ENCODE measurements at regions not wholly inside any gene's neighbourhood (a gene's known extent, or its start where the extent isn't known, plus 50 kb on each side); places are given as distances from the start of the nearest gene placed in this dataset.

GRCh38 chr7:54908760-54909438 lies 109.9 kb upstream of the EGFR start:
- no TSS peak for BruUV-seq (replicated peaks)
- no peaks in the 10 kb centered on the region for H3K27me3 ChIP-seq (ENCODE audit: insufficient read depth, low read length)
- ChIA-PET CTCF (no interaction called here), RAD21 (ENCODE audit: low non-redundant PET in 1 of 2, low total read pairs in 2 of 2, uncharacterized antibody in 2 of 2, unreplicated experiment in 2 of 2) (no interaction called here), POLR2A (no interaction called here)
- no peaks in the 10 kb centered on the region for H3K36me3 ChIP-seq (ENCODE audit: control insufficient read depth in 1 of 2, insufficient read depth in 2 of 2, low read length in 2 of 2)
- DNase-seq (ENCODE audit: low read depth, low spot score) (no peak), ATAC-seq (no peak)
- no peak overlapping the region for H2AFZ ChIP-seq (ENCODE audit: low read depth, low read length, poor library complexity, severe bottlenecking)
- TF ChIP-seq ATF3 (IDR thresholded peaks at IDR 0.05): no peak
- no peak for TF ChIP-seq ZFX (IDR thresholded peaks at IDR 0.05)
- TF ChIP-seq CBX3 (IDR thresholded peaks at IDR 0.05; ENCODE audit: low read depth): no peak
- no peak for TF ChIP-seq POLR2AphosphoS5 (IDR thresholded peaks at IDR 0.05; ENCODE audit: low read depth, low read length)
- H3K9me2 ChIP-seq (ENCODE audit: insufficient read depth): no peaks in the 10 kb centered on the region
- no peaks in the 10 kb centered on the region for H3K4me1 ChIP-seq (ENCODE audit: control insufficient read depth in 1 of 2, insufficient read depth in 2 of 2, low read length in 2 of 2)
- no peaks in the 10 kb centered on the region for H3K79me2 ChIP-seq (ENCODE audit: insufficient read depth, low read length)
- no peak overlapping the region for H3K27ac ChIP-seq (ENCODE audit: low read depth, low read length)
- no peaks in the 10 kb centered on the region for H4K20me1 ChIP-seq (ENCODE audit: insufficient read depth)
- no peak overlapping the region for H3K4me3 ChIP-seq (replicated peaks in 1 of 2; ENCODE audit: low read depth in 1 of 2, low read length in 2 of 2)
- no peak overlapping the region for H3K4me2 ChIP-seq (ENCODE audit: low read length)
- H3K9me3 ChIP-seq (ENCODE audit: control insufficient read depth in 1 of 2, insufficient read depth in 1 of 2, low read depth in 1 of 2, low read length in 2 of 2): no peaks in the 10 kb centered on the region
- H3K9ac ChIP-seq (ENCODE audit: low read length): no peak overlapping the region
- intact Hi-C loops (cut with micrococcal nuclease): no loop called here

- no peak overlapping the region for H3K27ac ChIP-seq (ENCODE audit: low read depth, low read length)
- intact Hi-C loops (cut with micrococcal nuclease): no loop called here
- no peaks in the 10 kb centered on the region for H3K9me2 ChIP-seq (ENCODE audit: insufficient read depth)
- H3K9me3 ChIP-seq (ENCODE audit: control insufficient read depth in 1 of 2, insufficient read depth in 1 of 2, low read depth in 1 of 2, low read length in 2 of 2): no peaks in the 10 kb centered on the region
- no peak overlapping the region for H2AFZ ChIP-seq (ENCODE audit: low read depth, low read length, poor library complexity, severe bottlenecking)
- H3K27me3 ChIP-seq (ENCODE audit: insufficient read depth, low read length): no peaks in the 10 kb centered on the region
- CTCF ChIA-PET: no interaction called here
- H3K4me3 ChIP-seq (replicated peaks in 1 of 2; ENCODE audit: low read depth in 1 of 2, low read length in 2 of 2): no peak overlapping the region
- no peak overlapping the region for H3K4me2 ChIP-seq (ENCODE audit: low read length)
- H4K20me1 ChIP-seq (ENCODE audit: insufficient read depth): no peaks in the 10 kb centered on the region
- H3K9ac ChIP-seq (ENCODE audit: low read length): no peak overlapping the region
- POLR2A ChIA-PET: no interaction called here
- no peaks in the 10 kb centered on the region for H3K4me1 ChIP-seq (ENCODE audit: control insufficient read depth in 1 of 2, insufficient read depth in 2 of 2, low read length in 2 of 2)
- no peaks in the 10 kb centered on the region for H3K79me2 ChIP-seq (ENCODE audit: insufficient read depth, low read length)
- RAD21 ChIA-PET (ENCODE audit: low non-redundant PET in 1 of 2, low total read pairs in 2 of 2, uncharacterized antibody in 2 of 2, unreplicated experiment in 2 of 2): no interaction called here
- H3K36me3 ChIP-seq (ENCODE audit: control insufficient read depth in 1 of 2, insufficient read depth in 2 of 2, low read length in 2 of 2): no peaks in the 10 kb centered on the region
- BruUV-seq (replicated peaks): no TSS peak
- TF ChIP-seq SRF (IDR thresholded peaks at IDR 0.05; ENCODE audit: low read depth) (no peak), POLR2AphosphoS5 (IDR thresholded peaks at IDR 0.05; ENCODE audit: low read depth, low read length) (no peak), TCF7L2 (IDR thresholded peaks at IDR 0.05; ENCODE audit: borderline replicate concordance, extremely low read depth, insufficient read depth, insufficient read length) (no peak), SP1 (IDR thresholded peaks at IDR 0.05; ENCODE audit: low read depth) (no peak), CBX3 (IDR thresholded peaks at IDR 0.05; ENCODE audit: low read depth) (no peak), ZFX (IDR thresholded peaks at IDR 0.05) (no peak), ATF3 (IDR thresholded peaks at IDR 0.05) (no peak), MAX (IDR thresholded peaks at IDR 0.05) (no peak), FOSL1 (IDR thresholded peaks at IDR 0.05; ENCODE audit: low read depth) (no peak), CTCF (IDR thresholded peaks at IDR 0.05 in 2 of 3, conservative IDR thresholded peaks at IDR 0.05 in 1 of 3; ENCODE audit: borderline replicate concordance in 1 of 3, insufficient read depth in 1 of 3, low read depth in 2 of 3, low read length in 2 of 3) (no peak), SIN3A (IDR thresholded peaks at IDR 0.05; ENCODE audit: low read depth) (no peak), EGR1 (IDR thresholded peaks at IDR 0.05; ENCODE audit: low read depth) (no peak), YY1 (IDR thresholded peaks at IDR 0.05; ENCODE audit: extremely low read depth, insufficient replicate concordance, low read depth, low read length) (no peak), EZH2phosphoT487 (IDR thresholded peaks at IDR 0.05; ENCODE audit: borderline replicate concordance) (no peak), JUND (IDR thresholded peaks at IDR 0.05) (no peak), RAD21 (IDR thresholded peaks at IDR 0.05; ENCODE audit: low read depth) (no peak)
- DNase-seq (ENCODE audit: low read depth, low spot score) (no peak), ATAC-seq (no peak)
Measured at GRCh38 chr7:54915870-54916598, 102.8 kb upstream of the EGFR start.
